Epithelial cell of proximal tubule (primary cell): ENCODE measurements at regions not wholly inside any gene's neighbourhood (a gene's known extent, or its start where the extent isn't known, plus 50 kb on each side); places are given as distances from the start of the nearest gene placed in this dataset.

Source experiments
- DNase-seq: peaks from one replicate; pipeline ENCODE4 v3.0.0-alpha.2; 2011; ENCODE audit warnings: low read depth
- H3K4me3 ChIP-seq: 2 replicates; pipeline ENCODE4 v1.5.1; 2011; ENCODE audit warnings: low read depth, mild to moderate bottlenecking, low read length
- CTCF ChIP-seq: conservative IDR thresholded peaks from 2 replicates; pipeline ENCODE4 v1.5.1; 2012; ENCODE audit warnings: low read depth, mild to moderate bottlenecking, low read length

- DNase-seq: no peak
- H3K4me3 ChIP-seq: no peak overlapping the region
Measured at GRCh38 chr18:57891707-57892391, 88.7 kb upstream of the ATP8B1 start.

GRCh38 chr18:57890266-57890665, 87.2 kb upstream of the ATP8B1 start:
- TF ChIP-seq CTCF: no peak
- no peak overlapping the region for H3K4me3 ChIP-seq
- DNase-seq: no peak

More at GRCh38 chr18:57891707-57892391, 88.7 kb upstream of the ATP8B1 start:
- no peak for TF ChIP-seq CTCF

GRCh38 chr18:57889841-57890240, 86.7 kb upstream of the ATP8B1 start:
- TF ChIP-seq CTCF: no peak
- no peak for DNase-seq
- H3K4me3 ChIP-seq: no peak overlapping the region

GRCh38 chr18:57887543-57888383, 84.6 kb upstream of the ATP8B1 start:
- no peak for DNase-seq
- no peak for TF ChIP-seq CTCF
- H3K4me3 ChIP-seq: no peak overlapping the region

GRCh38 chr18:57885931-57886330, 82.8 kb upstream of the ATP8B1 start:
- TF ChIP-seq CTCF: no peak
- no peak overlapping the region for H3K4me3 ChIP-seq
- DNase-seq: no peak

- no peak for TF ChIP-seq CTCF
- DNase-seq: no peak
- no peak overlapping the region for H3K4me3 ChIP-seq
Measured at GRCh38 chr18:57882465-57882864, 79.3 kb upstream of the ATP8B1 start.
